HepG2 (cell line): ENCODE measurements at regions not wholly inside any gene's neighbourhood (a gene's known extent, or its start where the extent isn't known, plus 50 kb on each side); places are given as distances from the start of the nearest gene placed in this dataset.

Experiments used
- AFF4 ChIP-seq: sonication (generic); formaldehyde crosslinking; IDR thresholded peaks from 2 replicates; pipeline ENCODE4 v1.4.0; 2020; ENCODE audit warnings: missing genetic modification reagents
- AGO1 ChIP-seq: fragments of 200-400 bp; formaldehyde crosslinking; IDR thresholded peaks from 2 replicates; pipeline ENCODE4 v1.6.1; 2017; ENCODE audit warnings: mild to moderate bottlenecking, low read depth, low read length, moderate library complexity; ENCODE audit not compliant: poor library complexity, severe bottlenecking
- ATF7 ChIP-seq, 2 experiments: fragments of 450-650 bp in 1 of 2; sonication (generic) in 1 of 2; formaldehyde crosslinking in 1 of 2; IDR thresholded peaks; 2 replicates each; pipeline versions ENCODE4 v1.4.0 to v1.6.1; 2016 to 2020; ENCODE audit warnings: antibody characterized with exemption in 1 of 2, mild to moderate bottlenecking in 1 of 2, missing genetic modification reagents in 1 of 2
- CTCF ChIP-seq: sonication (generic); formaldehyde crosslinking; IDR thresholded peaks from 2 replicates; pipeline ENCODE4 v1.5.0; 2020; ENCODE audit warnings: mild to moderate bottlenecking, missing genetic modification reagents, moderate library complexity
- ELK4 ChIP-seq: sonication (generic); formaldehyde crosslinking; IDR thresholded peaks from 2 replicates; pipeline ENCODE4 v1.9.0; 2021; ENCODE audit warnings: missing genetic modification reagents, borderline replicate concordance
- POLR2A ChIP-seq, 2 experiments: IDR thresholded peaks; 2 replicates each; pipeline ENCODE4 v1.6.1; 2011; ENCODE audit warnings: low read depth in 2 of 2, low read length in 2 of 2, mild to moderate bottlenecking in 1 of 2, moderate library complexity in 1 of 2; ENCODE audit not compliant: insufficient read depth in 1 of 2
- RBAK ChIP-seq: sonication (generic); formaldehyde crosslinking; IDR thresholded peaks from 2 replicates; pipeline ENCODE4 v1.5.1; 2020; ENCODE audit warnings: mild to moderate bottlenecking, missing genetic modification reagents
- REST ChIP-seq, 2 experiments: IDR thresholded peaks; 2 replicates each; pipeline ENCODE4 v1.6.1; 2011 to 2012; ENCODE audit warnings: low read length in 2 of 2, borderline replicate concordance in 1 of 2, low read depth in 1 of 2, mild to moderate bottlenecking in 1 of 2, moderate library complexity in 1 of 2
- SIX4 ChIP-seq: sonication (generic); formaldehyde crosslinking; IDR thresholded peaks from 2 replicates; pipeline ENCODE4 v1.4.0; 2020; ENCODE audit warnings: missing genetic modification reagents
- ZNF878 ChIP-seq: sonication (generic); formaldehyde crosslinking; IDR thresholded peaks from 2 replicates; pipeline ENCODE4 v1.8.1; 2023; ENCODE audit warnings: mild to moderate bottlenecking, missing genetic modification reagents, moderate library complexity

- TF ChIP-seq CTCF (CRISPR knock-in tag), result no peak
- TF ChIP-seq REST (IDR thresholded peaks at IDR 0.05; ENCODE audit: borderline replicate concordance in 1 of 2, low read depth in 1 of 2, low read length in 2 of 2), result no peak
- TF ChIP-seq ELK4 (CRISPR knock-in tag), result no peak
- no peak for TF ChIP-seq SIX4
- no peak for TF ChIP-seq AFF4 (CRISPR knock-in tag)
- no peak for TF ChIP-seq ZNF878 (CRISPR knock-in tag)
- no peak for TF ChIP-seq AGO1
- TF ChIP-seq ATF7 (IDR thresholded peaks at IDR 0.05), result no peak
- no peak for TF ChIP-seq ATF7 (CRISPR knock-in tag; IDR thresholded peaks at IDR 0.05)
- TF ChIP-seq RBAK (CRISPR knock-in tag), result no peak
- TF ChIP-seq POLR2A (IDR thresholded peaks at IDR 0.05; ENCODE audit: insufficient read depth in 1 of 2, low read depth in 2 of 2, low read length in 2 of 2), result no peak
Measured at GRCh38 chr5:89228355-89228754, 345.4 kb upstream of the MEF2C start.
